ENCODE measurements at regions not wholly inside any gene's neighbourhood (a gene's known extent, or its start where the extent isn't known, plus 50 kb on each side); places are given as distances from the start of the nearest gene placed in this dataset.

GRCh38 chr11:38593649-38594048 lies 1995.6 kb upstream of the RAG2 start:
- TF ChIP-seq POLR2A (IDR thresholded peaks at IDR 0.05; ENCODE audit: low read length), result no peak
- no peak for TF ChIP-seq GATA1 (IDR thresholded peaks at IDR 0.05; ENCODE audit: low read depth, low read length)
